MV-4-11 (cell line): ENCODE measurements at regions not wholly inside any gene's neighbourhood (a gene's known extent, or its start where the extent isn't known, plus 50 kb on each side); places are given as distances from the start of the nearest gene placed in this dataset.

Experiments
- DNase-seq: peaks from one replicate; lab custom pipeline; 2025; lab: John Stamatoyannopoulos, UW

GRCh38 chr12:94749890-94750289 lies 99.5 kb upstream of the TMCC3 start:
- no peak for DNase-seq

GRCh38 chr12:94749455-94749854 lies 99.1 kb upstream of the TMCC3 start:
- DNase-seq, result no peak

GRCh38 chr12:94748726-94749421 lies 98.5 kb upstream of the TMCC3 start:
- DNase-seq, result no peak

- DNase-seq, result no peak
Observed at GRCh38 chr12:94745562-94745961, 95.2 kb upstream of the TMCC3 start.

- DNase-seq, result no peak
Observed at GRCh38 chr12:94743174-94743573, 92.8 kb upstream of the TMCC3 start.

- DNase-seq, result no peak
Observed at GRCh38 chr12:94740601-94741362, 90.4 kb upstream of the TMCC3 start.

GRCh38 chr12:94736820-94737219 lies 86.5 kb upstream of the TMCC3 start:
- DNase-seq, result no peak

GRCh38 chr12:94736004-94736403 lies 85.6 kb upstream of the TMCC3 start:
- DNase-seq, result no peak

- DNase-seq, result no peak
Observed at GRCh38 chr12:94733727-94734126, 83.4 kb upstream of the TMCC3 start.

GRCh38 chr12:94732367-94732990 lies 82.1 kb upstream of the TMCC3 start:
- DNase-seq, result no peak

GRCh38 chr12:94731733-94732360 lies 81.5 kb upstream of the TMCC3 start:
- DNase-seq, result no peak

- no peak for DNase-seq
Observed at GRCh38 chr12:94730847-94731246, 80.5 kb upstream of the TMCC3 start.

GRCh38 chr12:94726236-94726835 lies 76.0 kb upstream of the TMCC3 start:
- DNase-seq, result no peak

- peak; percentile 75 for DNase-seq
Observed at GRCh38 chr12:94725375-94726168, 75.2 kb upstream of the TMCC3 start.

- no peak for DNase-seq
Observed at GRCh38 chr12:94722664-94723063, 72.3 kb upstream of the TMCC3 start.

GRCh38 chr12:94721173-94721572 lies 70.8 kb upstream of the TMCC3 start:
- peak; percentile 77 for DNase-seq

GRCh38 chr12:94718114-94718513 lies 67.8 kb upstream of the TMCC3 start:
- DNase-seq, result no peak

- DNase-seq, result no peak
Observed at GRCh38 chr12:94717656-94718055, 67.3 kb upstream of the TMCC3 start.

- DNase-seq, result no peak
Observed at GRCh38 chr12:94717108-94717507, 66.8 kb upstream of the TMCC3 start.

- no peak for DNase-seq
Observed at GRCh38 chr12:94716339-94716738, 66.0 kb upstream of the TMCC3 start.

GRCh38 chr12:94714378-94715114 lies 64.2 kb upstream of the TMCC3 start:
- no peak for DNase-seq
